PC-9 (cell line): ENCODE measurements at regions not wholly inside any gene's neighbourhood (a gene's known extent, or its start where the extent isn't known, plus 50 kb on each side); places are given as distances from the start of the nearest gene placed in this dataset.

ENCODE experiments used
- BruUV-seq: library from RNA; stranded (reverse); fragments of 400-500 nt; replicated peaks from 2 replicates; lab custom pipeline; 2021; lab: Mats Ljungman, UMichigan
- CTCF ChIA-PET: fragments of 300-600 bp; sonication (Branson Sonifier 250); formaldehyde crosslinking; loops from one replicate; lab custom pipeline; 2022; ENCODE audit warnings: antibody characterized with exemption; lab: Charles Lee
- POLR2A ChIA-PET: fragments of 300-600 bp; sonication (Branson Sonifier 250); formaldehyde crosslinking; loops from one replicate; lab custom pipeline; 2022; ENCODE audit warnings: antibody characterized with exemption; ENCODE audit not compliant: unreplicated experiment; lab: Charles Lee
- DNase-seq, 2 experiments: peaks; one replicate each; pipeline versions ENCODE4 v3.0.0 to v3.0.0-alpha.2; 2015 to 2022; ENCODE audit warnings: mixed read lengths in 1 of 2
- H2AFZ ChIP-seq: fragments of 200-600 bp; sonication (generic); 2 replicates; pipeline ENCODE4 v1.8.1; 2017; ENCODE audit warnings: antibody characterized with exemption
- H3F3A ChIP-seq: fragments of 200-600 bp; sonication (generic); 2 replicates; pipeline ENCODE4 v1.8.1; 2017; ENCODE audit warnings: antibody characterized with exemption, mild to moderate bottlenecking, low read depth; ENCODE audit not compliant: insufficient read depth
- H3K27ac ChIP-seq: fragments of 200-600 bp; sonication (generic); 2 replicates; pipeline ENCODE4 v1.6.1; 2016; ENCODE audit warnings: mixed run types
- H3K27me3 ChIP-seq: fragments of 200-600 bp; sonication (generic); 2 replicates; pipeline ENCODE4 v1.6.1; 2016; ENCODE audit warnings: low read depth, mixed run types; ENCODE audit not compliant: insufficient read depth
- H3K36me3 ChIP-seq: fragments of 200-600 bp; sonication (generic); 2 replicates; pipeline ENCODE4 v1.6.1; 2016; ENCODE audit warnings: low read depth, mixed run types
- H3K4me1 ChIP-seq: fragments of 200-600 bp; sonication (generic); replicated peaks from 2 replicates; pipeline ENCODE4 v1.6.1; 2016; ENCODE audit warnings: mixed run types; ENCODE audit not compliant: insufficient read depth
- H3K4me2 ChIP-seq: fragments of 200-600 bp; sonication (generic); 2 replicates; pipeline ENCODE4 v1.6.1; 2017; ENCODE audit warnings: mixed run types
- H3K4me3 ChIP-seq: fragments of 200-600 bp; sonication (generic); 2 replicates; pipeline ENCODE4 v1.6.1; 2016; ENCODE audit warnings: mixed run types
- H3K79me2 ChIP-seq: fragments of 200-600 bp; sonication (generic); 2 replicates; pipeline ENCODE4 v1.6.1; 2017; ENCODE audit warnings: low read depth, mixed run types
- H3K9me2 ChIP-seq: fragments of 200-600 bp; sonication (generic); 2 replicates; pipeline ENCODE4 v1.8.1; 2017; ENCODE audit warnings: mild to moderate bottlenecking; ENCODE audit not compliant: insufficient read depth
- H3K9me3 ChIP-seq: fragments of 200-600 bp; sonication (generic); 2 replicates; pipeline ENCODE4 v1.8.1; 2016; ENCODE audit warnings: low read depth; ENCODE audit not compliant: insufficient read depth
- H4K20me1 ChIP-seq: fragments of 200-600 bp; sonication (generic); 2 replicates; pipeline ENCODE4 v1.8.1; 2017; ENCODE audit not compliant: insufficient read depth
- EZH2 ChIP-seq: fragments of 200-600 bp; sonication (generic); IDR thresholded peaks from 2 replicates; pipeline ENCODE4 v1.8.0; 2017; ENCODE audit warnings: antibody characterized with exemption, low read depth
- intact Hi-C: fragments of 100-400 bp; cut with micrococcal nuclease; formaldehyde crosslinking; loops from one replicate; pipeline ENCODE4 v1.10.0; 2022; ENCODE audit not compliant: unreplicated experiment
- TF ChIP-seq, protein P1 (sequence below): fragments of 200-600 bp; sonication (generic); conservative IDR thresholded peaks from 2 replicates; pipeline ENCODE4 v1.6.1; 2017; ENCODE audit warnings: mixed run types, antibody characterized with exemption, mild to moderate bottlenecking, moderate library complexity

DNA sequence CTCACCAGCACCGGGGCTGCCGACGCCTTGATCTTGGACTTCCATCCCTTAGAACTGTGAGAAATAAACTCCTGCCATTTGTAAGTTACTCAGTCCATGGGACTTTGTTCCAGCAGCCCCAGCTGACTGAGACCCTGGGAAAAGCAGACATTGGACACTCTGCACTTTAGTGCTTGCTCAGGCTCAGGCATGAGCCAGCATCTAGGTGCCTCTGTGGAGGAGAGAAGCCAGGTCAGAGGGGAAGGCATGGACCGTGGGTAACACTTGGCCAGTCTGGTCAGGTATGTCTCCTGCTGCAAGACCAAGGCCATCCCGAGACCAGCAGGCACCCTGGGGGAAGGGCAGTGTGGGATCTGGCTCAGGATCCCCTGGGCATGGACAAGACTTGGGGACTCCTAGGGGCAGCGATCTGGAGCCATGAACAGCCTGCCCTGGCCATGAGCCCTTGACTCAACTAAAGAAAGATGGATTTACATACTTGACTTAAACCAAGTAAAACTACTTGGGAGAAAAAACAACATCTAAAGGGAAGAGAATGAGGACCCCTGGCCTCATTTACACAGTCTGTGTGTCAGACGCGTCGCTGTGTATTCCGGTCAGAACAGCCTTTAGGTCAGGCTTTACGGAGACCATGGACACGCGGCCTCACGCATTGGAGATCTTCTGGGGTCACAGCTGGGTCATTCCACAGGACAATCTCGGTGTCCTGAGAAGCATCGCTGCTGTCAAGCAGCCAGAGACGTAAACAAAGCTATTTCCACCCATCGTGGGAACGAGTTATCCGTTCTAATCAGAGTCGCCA is 497.1 kb downstream of the BRD1 start:
- DNase-seq, result no peak
- H3K27ac ChIP-seq, result no peak overlapping the region
- intact Hi-C loops, result no loop called here
- H3K4me2 ChIP-seq, result no peak overlapping the region
- H3F3A ChIP-seq, result no peaks in the 10 kb centered on the region
- H3K36me3 ChIP-seq, result no peaks in the 10 kb centered on the region
- TF ChIP-seq, protein P1, sequence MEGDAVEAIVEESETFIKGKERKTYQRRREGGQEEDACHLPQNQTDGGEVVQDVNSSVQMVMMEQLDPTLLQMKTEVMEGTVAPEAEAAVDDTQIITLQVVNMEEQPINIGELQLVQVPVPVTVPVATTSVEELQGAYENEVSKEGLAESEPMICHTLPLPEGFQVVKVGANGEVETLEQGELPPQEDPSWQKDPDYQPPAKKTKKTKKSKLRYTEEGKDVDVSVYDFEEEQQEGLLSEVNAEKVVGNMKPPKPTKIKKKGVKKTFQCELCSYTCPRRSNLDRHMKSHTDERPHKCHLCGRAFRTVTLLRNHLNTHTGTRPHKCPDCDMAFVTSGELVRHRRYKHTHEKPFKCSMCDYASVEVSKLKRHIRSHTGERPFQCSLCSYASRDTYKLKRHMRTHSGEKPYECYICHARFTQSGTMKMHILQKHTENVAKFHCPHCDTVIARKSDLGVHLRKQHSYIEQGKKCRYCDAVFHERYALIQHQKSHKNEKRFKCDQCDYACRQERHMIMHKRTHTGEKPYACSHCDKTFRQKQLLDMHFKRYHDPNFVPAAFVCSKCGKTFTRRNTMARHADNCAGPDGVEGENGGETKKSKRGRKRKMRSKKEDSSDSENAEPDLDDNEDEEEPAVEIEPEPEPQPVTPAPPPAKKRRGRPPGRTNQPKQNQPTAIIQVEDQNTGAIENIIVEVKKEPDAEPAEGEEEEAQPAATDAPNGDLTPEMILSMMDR, result no peak
- TF ChIP-seq EZH2, result no peak
- peaks cover 100% of the 10 kb centered on the region for H3K27me3 ChIP-seq
- H3K4me3 ChIP-seq, result no peak overlapping the region
- ChIA-PET CTCF (no interaction called here), POLR2A (no interaction called here)
- no peak overlapping the region for H2AFZ ChIP-seq
- H3K4me1 ChIP-seq, result no peaks in the 10 kb centered on the region
- BruUV-seq, result no TSS peak
- H3K79me2 ChIP-seq, result no peaks in the 10 kb centered on the region
- H3K9me2 ChIP-seq, result no peaks in the 10 kb centered on the region
- H3K9me3 ChIP-seq, result no peaks in the 10 kb centered on the region
- no peaks in the 10 kb centered on the region for H4K20me1 ChIP-seq

DNA sequence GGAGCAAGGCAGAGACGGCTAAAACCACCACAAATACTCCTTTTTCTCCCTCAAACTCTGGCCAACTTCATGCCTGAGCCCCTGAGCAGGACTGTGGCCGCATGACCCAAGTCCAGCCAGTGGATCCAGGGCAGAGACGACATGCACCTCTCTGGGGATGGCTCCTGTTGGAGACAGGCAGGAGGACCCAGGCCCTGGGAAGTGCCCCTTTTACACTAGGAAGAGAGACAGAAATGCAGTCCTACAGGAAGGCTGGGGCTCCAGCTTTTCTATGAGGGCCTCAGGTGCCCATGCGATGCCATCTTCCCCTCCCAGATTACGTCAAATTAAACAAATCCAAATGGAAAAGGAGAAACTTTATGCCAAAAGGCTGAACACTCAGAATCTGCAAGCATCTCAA is 498.0 kb downstream of the BRD1 start:
- Histone ChIP-seq H3F3A (no peaks in the 10 kb centered on the region), H3K27ac (no peak overlapping the region), H3K4me3 (no peak overlapping the region), H3K4me1 (no peaks in the 10 kb centered on the region), H3K36me3 (no peaks in the 10 kb centered on the region), H3K9me2 (no peaks in the 10 kb centered on the region), H3K79me2 (no peaks in the 10 kb centered on the region), H3K27me3 (peaks cover 100% of the 10 kb centered on the region), H3K4me2 (no peak overlapping the region), H4K20me1 (no peaks in the 10 kb centered on the region), H3K9me3 (no peaks in the 10 kb centered on the region), H2AFZ (no peak overlapping the region)
- no TSS peak for BruUV-seq
- no peak for DNase-seq
- CTCF ChIA-PET, result no interaction called here
- POLR2A ChIA-PET, result no interaction called here
- intact Hi-C loops, result no loop called here
- no peak for TF ChIP-seq EZH2
- TF ChIP-seq, protein P1, result no peak

DNA sequence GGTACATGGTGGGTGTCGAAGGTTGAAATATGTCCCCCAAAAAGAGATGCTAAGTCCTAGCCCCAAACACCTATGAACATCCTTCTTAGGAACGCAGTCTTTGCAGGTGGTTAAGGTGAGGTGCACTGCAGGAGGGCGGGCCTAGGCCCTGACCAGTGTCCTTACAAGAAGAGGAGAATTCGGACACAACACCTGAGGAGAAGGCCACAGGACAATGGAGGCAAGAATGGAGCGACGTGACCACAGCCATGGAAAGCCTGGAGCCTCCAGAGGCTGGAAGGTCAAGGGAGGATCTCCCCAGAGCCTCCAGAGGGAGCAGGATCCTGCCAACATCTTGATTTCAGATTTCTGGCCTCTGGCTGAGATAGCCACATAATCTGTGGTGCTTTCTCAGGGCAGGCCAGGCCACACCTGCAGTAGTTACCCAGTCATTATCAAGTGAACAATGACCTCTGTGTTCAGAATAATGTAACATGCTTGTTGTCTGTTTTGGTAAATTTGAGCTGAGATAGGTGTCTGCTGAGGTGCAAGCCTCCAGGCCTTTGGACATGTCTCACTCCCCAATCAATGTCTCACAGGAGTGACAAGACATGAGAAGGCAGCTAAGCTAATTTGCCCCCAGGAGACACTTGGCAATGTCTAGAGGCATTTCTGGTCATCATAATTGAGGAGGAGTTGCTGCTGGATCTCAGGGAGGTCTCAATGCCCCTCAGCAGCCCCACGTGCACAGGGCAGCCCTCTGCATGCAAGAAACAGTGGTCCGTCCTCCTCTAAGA is 498.9 kb downstream of the BRD1 start:
- Histone ChIP-seq H3K4me1 (no peaks in the 10 kb centered on the region), H3K9me2 (no peaks in the 10 kb centered on the region), H3K79me2 (no peaks in the 10 kb centered on the region), H3K27ac (no peak overlapping the region), H3K9me3 (no peaks in the 10 kb centered on the region), H3F3A (no peaks in the 10 kb centered on the region), H4K20me1 (no peaks in the 10 kb centered on the region), H3K4me3 (no peak overlapping the region), H3K27me3 (peaks cover 100% of the 10 kb centered on the region), H2AFZ (no peak overlapping the region), H3K4me2 (no peak overlapping the region), H3K36me3 (no peaks in the 10 kb centered on the region)
- BruUV-seq, result no TSS peak
- DNase-seq, result no peak
- intact Hi-C loops, result no loop called here
- TF ChIP-seq, protein P1, result no peak
- TF ChIP-seq EZH2, result no peak
- POLR2A ChIA-PET, result no interaction called here
- CTCF ChIA-PET, result no interaction called here
